ENCODE measurements at regions not wholly inside any gene's neighbourhood (a gene's known extent, or its start where the extent isn't known, plus 50 kb on each side); places are given as distances from the start of the nearest gene placed in this dataset.

- no peak for DNase-seq
- no peaks in the 10 kb centered on the region for H3K36me3 ChIP-seq
- no peaks in the 10 kb centered on the region for H3K9me3 ChIP-seq
- TF ChIP-seq CTCF (IDR thresholded peaks at IDR 0.05; ENCODE audit: low read depth, low read length), result no peak
- H3K27me3 ChIP-seq, result no peaks in the 10 kb centered on the region
- H3K4me1 ChIP-seq, result no peaks in the 10 kb centered on the region
- no peak overlapping the region for H3K4me3 ChIP-seq (ENCODE audit: low read depth, low read length)
Observed at GRCh38 chr3:30370681-30371271, 235.6 kb upstream of the TGFBR2 start.

- H3K9me3 ChIP-seq, result no peaks in the 10 kb centered on the region
- H3K36me3 ChIP-seq, result no peaks in the 10 kb centered on the region
- H3K4me3 ChIP-seq (ENCODE audit: low read depth, low read length), result no peak overlapping the region
- H3K4me1 ChIP-seq, result no peaks in the 10 kb centered on the region
- no peak for DNase-seq
- no peak for TF ChIP-seq CTCF (IDR thresholded peaks at IDR 0.05; ENCODE audit: low read depth, low read length)
- H3K27me3 ChIP-seq, result no peaks in the 10 kb centered on the region
Observed at GRCh38 chr3:30372837-30373236, 233.6 kb upstream of the TGFBR2 start.

- Histone ChIP-seq H3K9me3 (no peaks in the 10 kb centered on the region), H3K36me3 (no peaks in the 10 kb centered on the region), H3K4me1 (no peaks in the 10 kb centered on the region), H3K4me3 (ENCODE audit: low read depth, low read length) (no peak overlapping the region), H3K27me3 (no peaks in the 10 kb centered on the region)
- no peak for TF ChIP-seq CTCF (IDR thresholded peaks at IDR 0.05; ENCODE audit: low read depth, low read length)
- DNase-seq, result no peak
Observed at GRCh38 chr3:30384546-30385072, 221.8 kb upstream of the TGFBR2 start.

GRCh38 chr3:30393079-30393478 is 213.3 kb upstream of the TGFBR2 start:
- H3K36me3 ChIP-seq, result no peaks in the 10 kb centered on the region
- H3K4me3 ChIP-seq (ENCODE audit: low read depth, low read length), result no peak overlapping the region
- no peaks in the 10 kb centered on the region for H3K9me3 ChIP-seq
- no peaks in the 10 kb centered on the region for H3K4me1 ChIP-seq
- no peak for DNase-seq
- no peaks in the 10 kb centered on the region for H3K27me3 ChIP-seq
- no peak for TF ChIP-seq CTCF (IDR thresholded peaks at IDR 0.05; ENCODE audit: low read depth, low read length)

- Histone ChIP-seq H3K4me1 (no peaks in the 10 kb centered on the region), H3K4me3 (ENCODE audit: low read depth, low read length) (no peak overlapping the region), H3K9me3 (no peaks in the 10 kb centered on the region), H3K27me3 (no peaks in the 10 kb centered on the region), H3K36me3 (no peaks in the 10 kb centered on the region)
- no peak for TF ChIP-seq CTCF (IDR thresholded peaks at IDR 0.05; ENCODE audit: low read depth, low read length)
- no peak for DNase-seq
Observed at GRCh38 chr3:30397030-30397429, 209.4 kb upstream of the TGFBR2 start.

- Histone ChIP-seq H3K36me3 (no peaks in the 10 kb centered on the region), H3K27me3 (no peaks in the 10 kb centered on the region), H3K9me3 (no peaks in the 10 kb centered on the region), H3K4me1 (no peaks in the 10 kb centered on the region), H3K4me3 (ENCODE audit: low read depth, low read length) (no peak overlapping the region)
- no peak for DNase-seq
- no peak for TF ChIP-seq CTCF (IDR thresholded peaks at IDR 0.05; ENCODE audit: low read depth, low read length)
Observed at GRCh38 chr3:30399394-30400181, 206.8 kb upstream of the TGFBR2 start.
